HepG2 (cell line): ENCODE measurements at regions not wholly inside any gene's neighbourhood (a gene's known extent, or its start where the extent isn't known, plus 50 kb on each side); places are given as distances from the start of the nearest gene placed in this dataset.

ENCODE experiments used
- ATAC-seq: fragments of 200-7000 bp; cut with Tn5 transposase; 3 replicates; pipeline ENCODE4 v1.9.1; 2020; ENCODE audit warnings: mild to moderate bottlenecking, moderate library complexity
- BruUV-seq: library from RNA; stranded (reverse); fragments of 400-500 nt; replicated peaks from 2 replicates; lab custom pipeline; 2021; lab: Mats Ljungman, UMichigan
- CTCF ChIA-PET: fragments of 300-600 bp; formaldehyde crosslinking; extraction: SDS; loops from one replicate; lab custom pipeline; 2021; ENCODE audit warnings: low total read pairs, inconsistent platforms, low intra/inter-chr PET ratio; lab: Yijun Ruan, JAX
- POLR2A ChIA-PET: fragments of 350-600 bp; sonication (Branson Sonifier 250); formaldehyde crosslinking; loops from one replicate; lab custom pipeline; 2020; ENCODE audit warnings: antibody characterized with exemption, inconsistent platforms; lab: Yijun Ruan, JAX
- DNase-seq: peaks from one replicate; pipeline ENCODE4 v3.0.0-alpha.2; 2015; ENCODE audit warnings: low spot score
- FAIRE-seq: peaks from 3 replicates; lab custom pipeline; 2011; peaks lifted over from hg19 to GRCh38; lab: Jason Lieb, UNC
- H2AFZ ChIP-seq: one replicate; pipeline ENCODE4 v1.6.1; 2011; ENCODE audit warnings: low read length, inconsistent platforms
- H3K27ac ChIP-seq: fragments of 300-600 bp; 3 replicates; pipeline ENCODE4 v1.8.0; 2011; ENCODE audit warnings: mixed run types, mild to moderate bottlenecking, mixed read lengths, low read length, inconsistent platforms; ENCODE audit not compliant: insufficient read depth; ENCODE audit errors: extremely low read length
- H3K27me3 ChIP-seq, 2 experiments: fragments of 200-600 bp in 1 of 2; 2 replicates in 1 of 2; 3 replicates in 1 of 2; pipeline versions ENCODE4 v1.6.0 to v1.8.0; 2011; ENCODE audit warnings: low read length in 2 of 2, mild to moderate bottlenecking in 2 of 2, moderate library complexity in 2 of 2, inconsistent platforms in 1 of 2; ENCODE audit not compliant: insufficient read depth in 2 of 2, control insufficient read depth in 1 of 2
- H3K36me3 ChIP-seq, 2 experiments: fragments of 200-600 bp in 1 of 2; replicated peaks in 1 of 2; 2 replicates in 1 of 2; 3 replicates in 1 of 2; pipeline versions ENCODE4 v1.5.1 to v1.8.0; 2011; ENCODE audit warnings: low read length in 2 of 2, inconsistent platforms in 1 of 2; ENCODE audit not compliant: insufficient read depth in 2 of 2, control insufficient read depth in 1 of 2
- H3K4me1 ChIP-seq: 2 replicates; pipeline ENCODE4 v1.5.1; 2012; ENCODE audit warnings: low read length, inconsistent platforms; ENCODE audit not compliant: insufficient read depth
- H3K4me2 ChIP-seq: 2 replicates; pipeline ENCODE4 v1.6.0; 2011; ENCODE audit warnings: low read depth, low read length, inconsistent platforms
- H3K4me3 ChIP-seq, 3 experiments: fragments of 200-600 bp in 1 of 3; sonication (generic), shearing (Covaris generic) in 1 of 3; replicated peaks in 1 of 3; 2 replicates each; pipeline ENCODE4 v1.5.1; 2011 to 2016; ENCODE audit warnings: low read length in 3 of 3, inconsistent platforms in 2 of 3, low read depth in 2 of 3, mild to moderate bottlenecking in 2 of 3, control low read depth in 1 of 3, mixed read lengths in 1 of 3; ENCODE audit not compliant: insufficient read depth in 1 of 3
- H3K79me2 ChIP-seq: one replicate; pipeline ENCODE4 v1.6.1; 2011; ENCODE audit warnings: low read length, inconsistent platforms; ENCODE audit not compliant: insufficient read depth
- H3K9ac ChIP-seq: 2 replicates; pipeline ENCODE4 v1.6.0; 2011; ENCODE audit warnings: mild to moderate bottlenecking, low read depth, low read length, inconsistent platforms; ENCODE audit not compliant: insufficient read depth
- H3K9me3 ChIP-seq: 2 replicates; pipeline ENCODE4 v1.5.1; 2012; ENCODE audit warnings: mild to moderate bottlenecking, low read length
- H4K20me1 ChIP-seq: 2 replicates; pipeline ENCODE4 v1.6.0; 2011; ENCODE audit warnings: inconsistent platforms, mild to moderate bottlenecking, low read length, moderate library complexity; ENCODE audit not compliant: insufficient read depth
- AGO1 ChIP-seq: fragments of 200-400 bp; formaldehyde crosslinking; IDR thresholded peaks from 2 replicates; pipeline ENCODE4 v1.6.1; 2017; ENCODE audit warnings: mild to moderate bottlenecking, low read depth, low read length, moderate library complexity; ENCODE audit not compliant: poor library complexity, severe bottlenecking
- CHD4 ChIP-seq: fragments of 200-600 bp; sonication (generic); IDR thresholded peaks from 2 replicates; pipeline ENCODE4 v1.7.0; 2017; ENCODE audit warnings: mild to moderate bottlenecking, low read length, borderline replicate concordance
- ELF3 ChIP-seq: IDR thresholded peaks from 2 replicates; pipeline ENCODE4 v1.6.1; 2016; ENCODE audit warnings: missing genetic modification reagents, missing compliant biosample characterization
- FOXC1 ChIP-seq: sonication (generic); formaldehyde crosslinking; IDR thresholded peaks from 2 replicates; pipeline ENCODE4 v1.8.0; 2022; ENCODE audit warnings: mild to moderate bottlenecking, missing genetic modification reagents, borderline replicate concordance
- HOXA3 ChIP-seq: sonication (generic); formaldehyde crosslinking; IDR thresholded peaks from 2 replicates; pipeline ENCODE4 v1.5.0; 2020; ENCODE audit warnings: missing genetic modification reagents
- HOXA5 ChIP-seq: sonication (generic); formaldehyde crosslinking; IDR thresholded peaks from 2 replicates; pipeline ENCODE4 v1.4.0; 2020; ENCODE audit warnings: missing genetic modification reagents
- JUN ChIP-seq: sonication (generic); formaldehyde crosslinking; IDR thresholded peaks from 2 replicates; pipeline ENCODE4 v1.4.0; 2020; ENCODE audit warnings: mild to moderate bottlenecking, missing genetic modification reagents
- NCOR1 ChIP-seq: fragments of 200-600 bp; sonication (generic); IDR thresholded peaks from 2 replicates; pipeline ENCODE4 v1.7.0; 2017; ENCODE audit warnings: antibody characterized with exemption, low read length, borderline replicate concordance
- NFIC ChIP-seq: IDR thresholded peaks from 2 replicates; pipeline ENCODE4 v1.6.1; 2012; ENCODE audit warnings: mild to moderate bottlenecking, low read length, inconsistent platforms
- RARG ChIP-seq: sonication (generic); formaldehyde crosslinking; IDR thresholded peaks from 2 replicates; pipeline ENCODE4 v1.4.0; 2020; ENCODE audit warnings: low read depth, mild to moderate bottlenecking, missing genetic modification reagents
- SMARCE1 ChIP-seq: fragments of 450-650 bp; IDR thresholded peaks from 2 replicates; pipeline ENCODE4 v1.6.1; 2017; ENCODE audit warnings: borderline replicate concordance
- SNAI1 ChIP-seq: sonication (generic); formaldehyde crosslinking; IDR thresholded peaks from 2 replicates; pipeline ENCODE4 v1.5.0; 2020; ENCODE audit warnings: mild to moderate bottlenecking, missing genetic modification reagents, borderline replicate concordance
- ZFX ChIP-seq: sonication (generic); formaldehyde crosslinking; IDR thresholded peaks from 2 replicates; pipeline ENCODE4 v1.4.0; 2020; ENCODE audit warnings: mild to moderate bottlenecking, low read depth, missing genetic modification reagents, moderate library complexity
- ZKSCAN5 ChIP-seq: sonication (generic); formaldehyde crosslinking; IDR thresholded peaks from 2 replicates; pipeline ENCODE4 v1.5.1; 2020; ENCODE audit warnings: mild to moderate bottlenecking, missing genetic modification reagents
- ZNF549 ChIP-seq: sonication (generic); formaldehyde crosslinking; IDR thresholded peaks from 2 replicates; pipeline ENCODE4 v1.5.0; 2020; ENCODE audit warnings: missing genetic modification reagents
- ZNF644 ChIP-seq: IDR thresholded peaks from 2 replicates; pipeline ENCODE4 v1.6.1; 2016; ENCODE audit warnings: low read depth
- whole genome bisulfite sequencing: methylation state at CpG from one replicate; pipeline ENCODE4 v1.1.6; 2017; ENCODE audit warnings: low lambda C conversion rate; 5-methylcytosine and 5-hydroxymethylcytosine counted together
- in situ Hi-C: cut with HindIII; loops from 2 replicates; pipeline ENCODE4 v1.10.0; 2017; ENCODE audit warnings: low pct_unique_long_range_greater_than_20kb; ENCODE audit not compliant: extremely low pct_ligation_motif_present
- intact Hi-C: fragments of 100-400 bp; cut with micrococcal nuclease; formaldehyde crosslinking; loops from one replicate; pipeline ENCODE4 v1.10.0; 2022; ENCODE audit not compliant: unreplicated experiment
- TF ChIP-seq, protein P1 (sequence below): sonication (generic); formaldehyde crosslinking; IDR thresholded peaks from 2 replicates; pipeline ENCODE4 v1.4.0; 2020; ENCODE audit warnings: missing genetic modification reagents, low read depth, mild to moderate bottlenecking, borderline replicate concordance
- TF ChIP-seq, protein P2 (sequence below): sonication (generic); formaldehyde crosslinking; IDR thresholded peaks from 2 replicates; pipeline ENCODE4 v1.5.0; 2020; ENCODE audit warnings: missing genetic modification reagents, mild to moderate bottlenecking, borderline replicate concordance
- TF ChIP-seq, protein P3 (sequence below): sonication (generic); formaldehyde crosslinking; IDR thresholded peaks from 2 replicates; pipeline ENCODE4 v1.8.1; 2023; ENCODE audit warnings: missing genetic modification reagents, mild to moderate bottlenecking, borderline replicate concordance

DNA sequence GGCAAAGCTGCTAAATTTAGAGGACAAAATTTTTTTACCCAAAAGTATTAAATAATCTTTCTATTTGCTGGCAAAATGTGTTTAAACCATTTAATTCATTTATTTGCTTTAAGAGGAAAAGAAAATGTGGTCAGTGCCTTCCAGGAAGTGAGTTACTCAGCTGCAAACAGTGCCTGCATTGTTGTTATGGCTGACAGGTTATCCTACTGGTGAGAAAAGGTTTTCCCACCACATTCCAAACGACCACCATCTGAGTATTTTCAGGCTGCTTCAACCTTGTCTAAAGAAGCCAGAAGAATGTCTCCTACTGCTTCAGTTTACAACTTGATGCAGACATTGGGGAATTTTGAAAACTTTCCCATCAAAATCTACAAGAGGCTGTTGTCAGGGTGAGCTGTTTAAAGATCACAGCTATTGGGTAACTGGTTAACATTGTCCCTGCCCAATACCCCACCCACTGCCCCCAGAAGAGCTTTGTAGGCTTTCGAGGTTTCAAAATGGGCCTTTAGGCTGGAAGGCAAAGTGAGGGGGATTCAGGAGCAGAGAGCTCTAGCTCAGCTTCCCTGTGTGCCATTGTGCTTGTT, 461.3 kb upstream of the FANCL start:
- no peak for FAIRE-seq
- WGBS = 6% methylated on average over 1 of the region's 2 CpGs

DNA sequence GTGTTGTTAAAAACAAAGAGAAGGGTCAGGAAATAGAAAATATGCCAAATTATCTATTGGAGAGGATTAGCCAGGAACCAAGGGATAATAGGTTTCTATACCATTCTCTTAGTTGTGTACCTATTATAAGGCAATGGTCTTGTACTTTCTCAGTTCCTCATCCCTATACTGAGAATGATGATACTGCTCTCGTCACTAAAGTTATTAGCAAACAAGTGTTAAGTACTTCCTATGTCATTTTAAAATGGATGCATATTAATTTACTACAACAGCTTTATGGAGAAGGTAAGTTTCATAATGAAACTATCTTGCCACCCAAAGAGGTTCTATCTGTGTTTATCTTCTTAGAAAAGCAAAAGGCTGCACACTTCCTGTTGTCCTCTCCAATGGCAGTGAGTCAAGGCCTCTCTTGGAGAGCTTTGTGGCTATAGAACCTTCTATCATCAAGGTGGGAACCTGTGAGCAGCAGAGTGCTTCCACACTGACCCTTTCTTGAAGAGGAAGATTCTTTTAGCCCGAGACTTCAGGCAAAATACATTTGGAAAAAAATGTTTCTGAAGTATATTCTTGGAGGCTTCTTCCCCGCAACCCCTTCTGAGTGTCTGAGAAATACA, 460.7 kb upstream of the FANCL start:
- no peak overlapping the region for H3K4me2 ChIP-seq
- H3K27me3 ChIP-seq = no peaks in the 10 kb centered on the region
- peaks cover 10% of the 10 kb centered on the region for H3K4me1 ChIP-seq
- H2AFZ ChIP-seq = no peak overlapping the region
- no peak for FAIRE-seq
- no peaks in the 10 kb centered on the region for H4K20me1 ChIP-seq
- in situ Hi-C loops (no loop called here), intact Hi-C loops (no loop called here)
- H3K27ac ChIP-seq = no peak overlapping the region
- no peaks in the 10 kb centered on the region for H3K36me3 ChIP-seq
- no peaks in the 10 kb centered on the region for H3K79me2 ChIP-seq
- POLR2A ChIA-PET = no interaction called here
- TF ChIP-seq NCOR1 (no peak), ZFX (CRISPR knock-in tag) (no peak), ZKSCAN5 (no peak), JUN (CRISPR knock-in tag) (no peak), ZNF549 (CRISPR knock-in tag) (no peak), FOXC1 (CRISPR knock-in tag) (no peak), SMARCE1 (no peak), HOXA5 (CRISPR knock-in tag) (no peak), CHD4 (no peak), AGO1 (no peak), NFIC (no peak), SNAI1 (CRISPR knock-in tag) (no peak), HOXA3 (CRISPR knock-in tag) (no peak)
- TF ChIP-seq, protein P1, sequence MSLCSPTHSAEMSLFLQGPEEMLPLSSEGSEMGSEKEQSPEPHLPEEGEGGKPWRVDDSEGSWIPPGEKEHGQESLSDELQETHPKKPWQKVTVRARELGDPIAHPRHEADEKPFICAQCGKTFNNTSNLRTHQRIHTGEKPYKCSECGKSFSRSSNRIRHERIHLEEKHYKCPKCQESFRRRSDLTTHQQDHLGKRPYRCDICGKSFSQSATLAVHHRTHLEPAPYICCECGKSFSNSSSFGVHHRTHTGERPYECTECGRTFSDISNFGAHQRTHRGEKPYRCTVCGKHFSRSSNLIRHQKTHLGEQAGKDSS (CRISPR knock-in tag) = no peak
- no TSS peak for BruUV-seq
- no peak overlapping the region for H3K4me3 ChIP-seq
- H3K9ac ChIP-seq = no peak overlapping the region
- no peak for DNase-seq
- H3K9me3 ChIP-seq = no peaks in the 10 kb centered on the region
- WGBS = 17% methylated on average over 3 of the region's 3 CpGs
- no peak for ATAC-seq
- CTCF ChIA-PET = no interaction called here

More for the DNA sequence above, 461.3 kb upstream of the FANCL start:
- H3K27me3 ChIP-seq = no peaks in the 10 kb centered on the region
- no peak overlapping the region for H3K9ac ChIP-seq
- intact Hi-C loops (no loop called here), in situ Hi-C loops (no loop called here)
- H3K4me1 ChIP-seq = peaks cover 10% of the 10 kb centered on the region
- BruUV-seq = no TSS peak
- ChIA-PET POLR2A (no interaction called here), CTCF (no interaction called here)
- H2AFZ ChIP-seq = no peak overlapping the region
- DNase-seq (peak; percentile 17), ATAC-seq (peak; percentile 82)
- H3K9me3 ChIP-seq = no peaks in the 10 kb centered on the region
- no peaks in the 10 kb centered on the region for H3K36me3 ChIP-seq
- H3K27ac ChIP-seq = no peak overlapping the region
- TF ChIP-seq ZNF644 (CRISPR knock-in tag) (0 out of 2 replicates have a peak, but pooled peaks have one; percentile 42), RARG (CRISPR knock-in tag) (no peak), ELF3 (peak; percentile 50)
- TF ChIP-seq, protein P2, sequence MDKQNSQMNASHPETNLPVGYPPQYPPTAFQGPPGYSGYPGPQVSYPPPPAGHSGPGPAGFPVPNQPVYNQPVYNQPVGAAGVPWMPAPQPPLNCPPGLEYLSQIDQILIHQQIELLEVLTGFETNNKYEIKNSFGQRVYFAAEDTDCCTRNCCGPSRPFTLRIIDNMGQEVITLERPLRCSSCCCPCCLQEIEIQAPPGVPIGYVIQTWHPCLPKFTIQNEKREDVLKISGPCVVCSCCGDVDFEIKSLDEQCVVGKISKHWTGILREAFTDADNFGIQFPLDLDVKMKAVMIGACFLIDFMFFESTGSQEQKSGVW (CRISPR knock-in tag) = no peak
- TF ChIP-seq, protein P3, sequence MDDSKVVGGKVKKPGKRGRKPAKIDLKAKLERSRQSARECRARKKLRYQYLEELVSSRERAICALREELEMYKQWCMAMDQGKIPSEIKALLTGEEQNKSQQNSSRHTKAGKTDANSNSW (CRISPR knock-in tag) = no peak
- no peak overlapping the region for H3K4me3 ChIP-seq
- H4K20me1 ChIP-seq = no peaks in the 10 kb centered on the region
- H3K79me2 ChIP-seq = no peaks in the 10 kb centered on the region
- no peak overlapping the region for H3K4me2 ChIP-seq
